NCI-H2227 (cell line): ENCODE measurements at regions not wholly inside any gene's neighbourhood (a gene's known extent, or its start where the extent isn't known, plus 50 kb on each side); places are given as distances from the start of the nearest gene placed in this dataset.

Experiments
- DNase-seq: peaks from one replicate; lab custom pipeline; 2025; ENCODE audit not compliant: unreplicated experiment; lab: John Stamatoyannopoulos, UW

DNA sequence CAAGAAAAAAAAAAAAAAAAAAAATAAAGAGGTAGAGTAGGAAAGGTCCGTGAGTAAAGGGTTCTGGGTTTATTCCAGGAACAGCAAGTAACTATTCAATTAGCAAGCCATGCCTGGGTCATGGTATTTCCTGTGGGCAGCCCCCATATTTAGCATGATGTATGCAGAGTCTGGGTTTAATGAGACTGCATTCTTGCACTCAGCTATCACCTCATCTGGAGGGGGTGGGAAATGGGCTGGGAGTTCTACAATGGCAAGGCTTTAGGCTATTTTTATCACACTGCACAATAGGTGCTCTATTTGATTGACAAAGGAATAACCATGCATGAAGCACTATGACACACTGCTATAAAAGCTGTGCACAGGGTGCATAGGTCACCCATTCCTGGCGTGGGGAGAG, 104.0 kb upstream of the CCL2 start:
- DNase-seq = no peak

DNA sequence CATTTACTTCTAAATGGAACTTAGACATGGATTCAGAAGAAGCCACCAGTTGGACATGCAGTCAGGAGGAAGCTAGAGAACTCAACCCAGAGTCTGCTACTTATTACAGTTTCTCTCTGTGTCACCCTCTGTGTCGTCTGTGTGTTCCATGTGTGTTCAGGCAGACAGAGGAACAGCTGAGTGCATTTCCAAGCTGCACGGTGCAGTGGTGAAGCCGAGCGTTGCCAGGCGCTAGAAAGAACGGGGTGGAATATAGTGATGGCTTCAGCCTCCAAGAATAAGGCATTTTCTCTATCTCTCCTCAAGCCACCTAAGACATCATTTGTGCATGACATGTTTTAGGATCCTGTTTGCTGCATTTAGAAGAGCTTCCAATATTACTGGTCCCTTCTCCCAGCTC, 101.1 kb upstream of the CCL2 start:
- no peak for DNase-seq

DNA sequence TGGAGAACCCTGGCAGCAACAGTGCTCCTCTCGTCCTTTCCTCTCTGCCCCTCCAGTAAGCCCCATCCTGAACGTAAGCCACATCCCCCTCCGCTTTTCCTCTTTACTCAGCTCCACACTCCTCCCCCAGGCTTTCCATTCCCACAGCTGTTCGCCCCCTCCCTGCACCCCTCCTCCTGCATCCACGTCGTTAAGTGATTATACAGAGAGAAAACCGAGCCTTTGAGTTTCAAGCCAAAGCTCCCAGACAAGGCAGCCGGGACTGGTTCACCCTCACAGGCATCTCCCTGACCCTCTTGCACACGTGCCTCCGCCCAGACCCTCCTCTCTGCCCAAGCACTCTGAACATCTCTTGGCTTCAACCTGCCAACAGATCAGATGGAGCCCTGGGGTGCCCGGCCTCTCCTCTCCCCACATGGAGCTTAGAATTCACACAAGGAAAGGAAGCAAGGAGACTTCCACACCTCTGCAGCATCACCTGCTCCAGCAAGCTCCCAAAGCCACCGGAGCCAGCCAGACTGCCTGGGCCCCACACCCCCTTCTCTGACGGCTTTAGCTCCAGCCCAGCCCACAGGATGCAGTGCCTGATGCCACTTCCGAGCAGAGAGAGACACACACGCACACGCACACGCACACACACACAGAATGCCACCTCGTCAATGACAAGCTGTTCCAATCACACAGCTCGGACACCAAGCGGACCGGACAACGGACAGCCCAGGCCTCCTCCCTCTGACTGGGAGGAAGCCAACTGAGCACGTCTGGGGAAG, 99.9 kb upstream of the CCL2 start:
- DNase-seq = peak; percentile 23

DNA sequence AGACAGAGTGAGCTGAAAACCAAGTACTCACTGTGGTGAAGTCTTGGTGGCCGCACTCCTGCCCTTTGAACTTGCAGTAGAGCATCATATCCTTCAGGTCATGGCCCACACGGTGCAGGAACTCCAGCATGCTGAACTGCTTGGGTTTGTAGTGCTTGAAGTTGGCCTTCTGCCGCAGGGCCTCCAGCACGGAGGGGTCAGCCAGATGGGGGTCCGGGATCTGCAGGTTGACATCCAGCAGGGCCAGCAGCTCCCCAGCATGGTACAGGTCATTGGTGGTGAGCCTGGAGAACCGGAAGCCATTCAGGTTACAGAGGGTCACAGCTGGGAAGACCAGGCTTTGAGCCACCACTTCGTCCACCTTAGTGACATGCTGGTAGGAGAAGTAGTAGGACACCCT, 99.1 kb upstream of the CCL2 start:
- no peak for DNase-seq

DNA sequence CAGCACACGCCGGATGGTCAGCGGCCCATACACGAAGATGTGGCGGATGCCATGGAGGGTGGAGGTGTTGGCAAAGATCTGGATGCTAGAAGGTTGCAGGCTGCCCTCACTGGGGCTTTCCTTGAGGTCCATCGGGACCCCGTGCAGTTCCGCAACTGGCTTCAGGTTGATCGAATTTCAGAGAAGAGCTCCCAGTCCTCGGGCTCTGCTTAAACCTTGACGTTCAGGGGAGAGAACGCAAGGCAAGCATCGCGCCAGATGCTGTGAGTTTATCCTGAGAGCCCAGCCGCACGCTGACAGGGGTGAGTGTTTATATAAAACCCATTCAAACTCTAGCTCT, 98.7 kb upstream of the CCL2 start:
- no peak for DNase-seq

DNA sequence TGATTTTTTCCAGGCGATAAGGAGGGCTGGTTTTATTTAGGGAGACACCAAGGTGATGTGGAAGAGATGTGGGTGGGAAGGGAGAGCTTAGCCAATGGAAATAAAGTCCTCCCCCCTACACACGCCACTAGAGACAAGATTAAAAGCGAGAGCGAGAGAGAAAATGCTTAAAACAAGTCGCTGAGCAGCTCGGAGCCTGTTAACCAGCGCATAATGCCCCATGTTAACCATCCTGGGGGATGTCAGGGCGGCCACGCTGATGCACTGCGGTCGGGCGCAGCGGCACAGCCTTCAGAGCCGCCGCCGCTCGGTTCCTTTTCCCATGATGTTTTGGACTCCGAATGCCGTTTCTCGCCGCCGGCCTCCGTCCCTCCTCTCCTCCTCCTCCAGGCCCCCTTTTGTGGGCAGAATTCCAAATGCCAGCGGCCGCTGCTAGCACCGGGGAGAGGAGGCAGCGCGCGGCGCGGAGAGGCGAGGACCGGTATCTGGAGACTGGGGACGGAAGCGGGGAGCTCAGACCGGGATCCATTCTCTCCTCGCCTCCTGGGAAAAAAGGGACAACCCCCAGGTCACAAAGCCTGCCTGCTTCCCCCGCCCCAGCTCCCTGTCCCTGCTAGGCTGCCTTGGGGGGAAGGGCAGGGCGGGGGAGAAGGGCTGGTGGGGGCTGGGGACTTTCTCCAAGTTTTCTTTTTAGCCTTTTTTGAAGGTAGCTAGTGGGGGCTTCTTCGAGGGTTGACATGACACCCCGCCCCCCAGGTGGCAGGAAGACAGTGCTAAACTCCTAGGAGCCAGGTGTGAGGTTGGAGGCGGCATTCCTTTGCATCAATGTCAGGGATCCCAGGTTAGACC, 98.1 kb upstream of the CCL2 start:
- DNase-seq = peak; percentile 34

DNA sequence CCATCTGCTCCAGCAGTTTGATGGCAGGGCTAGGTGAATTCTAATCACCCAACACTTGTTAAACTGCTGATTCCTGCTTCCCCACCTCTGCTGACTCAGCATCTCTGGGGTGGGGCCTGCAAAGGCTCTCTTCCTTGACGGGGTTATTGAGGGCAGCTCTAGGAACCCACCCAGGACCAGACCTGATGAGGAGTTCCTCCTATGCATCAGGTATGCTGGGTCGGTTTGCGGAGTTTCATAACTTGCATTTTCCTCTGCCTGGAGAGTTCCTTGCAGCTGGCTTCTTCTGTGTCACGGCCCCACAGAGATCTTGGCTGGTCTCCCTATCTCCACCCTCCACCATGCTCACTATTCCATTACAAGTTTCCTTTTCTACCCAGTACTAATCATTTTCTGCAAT, 93.4 kb upstream of the CCL2 start:
- no peak for DNase-seq

DNA sequence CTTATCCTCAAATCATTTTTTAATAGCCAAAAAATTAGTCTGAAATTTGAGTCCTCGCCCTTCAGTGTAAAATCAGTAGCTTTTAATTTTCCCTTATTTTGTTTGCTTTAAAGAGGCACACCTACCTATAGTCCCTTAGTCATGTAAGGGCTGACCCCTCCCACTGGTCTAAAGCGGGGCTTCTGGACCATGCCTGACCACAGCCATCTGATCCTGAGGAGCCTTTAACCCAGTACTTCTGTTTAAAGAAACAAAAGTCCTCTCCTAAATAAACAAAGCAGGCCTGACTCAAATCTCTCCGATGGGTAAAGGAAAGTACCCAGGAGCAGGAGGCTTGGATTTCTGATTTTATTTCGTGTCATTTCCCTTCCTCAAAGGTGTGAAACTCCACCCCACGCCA, 92.0 kb upstream of the CCL2 start:
- no peak for DNase-seq

DNA sequence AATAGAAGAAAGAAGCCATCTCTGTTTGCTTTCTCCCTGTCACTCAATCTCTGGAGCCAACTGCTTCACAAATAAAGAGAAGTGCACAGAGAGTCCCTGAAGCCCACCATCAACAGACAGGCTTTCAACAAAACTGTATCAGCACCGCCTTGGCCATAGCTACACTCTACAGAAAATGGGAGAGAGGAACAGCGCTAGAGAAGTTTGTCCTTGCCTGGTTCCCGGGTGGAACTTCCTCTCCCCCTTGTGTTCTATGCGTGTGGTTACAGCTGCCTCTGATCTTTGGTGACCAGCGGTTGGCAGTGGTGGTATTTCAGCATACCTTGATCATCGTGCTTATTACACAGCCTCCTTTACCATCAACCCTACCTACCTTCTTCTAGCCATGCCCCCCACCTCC, 91.4 kb upstream of the CCL2 start:
- DNase-seq = peak; percentile 25

DNA sequence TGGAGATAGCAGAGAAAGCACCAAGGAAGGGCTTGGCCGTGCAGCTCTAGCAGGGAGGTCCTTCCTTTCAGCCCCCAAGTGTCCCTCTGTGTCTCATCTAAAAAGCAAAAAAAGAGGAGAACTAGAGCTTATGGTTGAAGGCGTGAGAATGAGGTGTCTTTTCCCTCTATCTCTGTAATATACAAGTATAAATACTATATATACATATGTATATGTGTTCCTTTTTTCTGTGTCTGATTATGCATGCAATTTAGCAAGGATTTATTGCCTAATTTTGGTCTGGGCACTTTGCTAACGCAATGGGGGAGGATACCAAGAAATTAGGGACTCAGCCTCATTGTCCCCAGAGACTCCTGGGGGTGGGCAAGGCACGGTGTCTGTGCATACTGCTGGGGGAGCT, 90.2 kb upstream of the CCL2 start:
- no peak for DNase-seq

DNA sequence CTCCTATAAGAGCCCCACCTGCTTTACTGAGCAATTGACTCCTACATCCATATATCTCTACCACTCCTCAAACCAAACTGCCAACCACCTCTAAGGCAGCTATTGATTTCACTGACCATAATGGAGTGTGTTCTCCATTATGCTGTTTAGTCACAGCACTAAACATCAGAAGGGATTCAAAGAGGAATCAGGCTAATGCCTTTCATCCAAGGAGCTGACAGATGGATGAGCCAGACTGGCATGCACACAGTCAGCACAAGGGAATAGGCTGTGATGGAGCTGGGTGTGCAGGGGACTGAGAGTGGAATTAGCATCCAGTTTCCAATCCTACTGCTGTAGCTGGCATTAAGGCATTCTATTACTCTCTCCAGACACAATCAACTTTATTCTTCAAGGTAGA, 88.7 kb upstream of the CCL2 start:
- no peak for DNase-seq

DNA sequence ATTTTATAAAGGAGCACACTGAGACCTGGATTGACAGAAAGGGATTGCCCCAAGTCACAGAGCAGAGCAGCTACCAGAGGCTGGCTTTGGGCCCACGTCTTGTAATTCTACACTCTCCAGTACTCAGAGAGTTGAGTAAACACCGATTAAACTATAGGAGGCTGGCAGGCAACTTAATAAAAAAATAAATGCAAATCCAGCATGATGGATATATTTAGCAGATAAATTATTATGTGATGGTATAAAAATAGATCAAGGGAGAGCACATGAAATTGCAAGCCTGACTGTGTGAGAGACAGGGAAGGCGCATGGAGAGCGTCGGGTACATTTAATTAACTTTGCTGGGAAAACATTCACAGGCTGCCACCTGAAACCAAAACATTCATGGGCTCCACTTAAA, 87.7 kb upstream of the CCL2 start:
- DNase-seq = no peak

DNA sequence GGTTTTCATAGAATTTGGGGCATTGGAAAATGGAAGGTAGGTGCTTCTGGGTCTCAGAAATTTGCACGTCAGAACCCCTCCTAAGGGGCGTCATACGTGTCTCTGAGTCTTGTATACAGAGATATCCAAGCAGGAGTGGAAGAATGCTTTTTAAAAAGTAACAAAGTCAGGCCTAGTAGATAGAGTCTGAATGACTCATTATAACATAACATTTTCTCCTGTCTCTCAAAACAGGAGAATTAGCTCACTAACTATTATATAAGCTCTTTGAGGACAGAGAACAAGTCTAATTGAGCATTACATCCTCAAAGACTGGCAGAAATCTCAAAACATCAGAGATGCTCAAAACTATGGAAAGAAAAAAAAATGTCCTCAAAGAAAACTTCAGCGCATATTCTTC, 86.1 kb upstream of the CCL2 start:
- DNase-seq = no peak

DNA sequence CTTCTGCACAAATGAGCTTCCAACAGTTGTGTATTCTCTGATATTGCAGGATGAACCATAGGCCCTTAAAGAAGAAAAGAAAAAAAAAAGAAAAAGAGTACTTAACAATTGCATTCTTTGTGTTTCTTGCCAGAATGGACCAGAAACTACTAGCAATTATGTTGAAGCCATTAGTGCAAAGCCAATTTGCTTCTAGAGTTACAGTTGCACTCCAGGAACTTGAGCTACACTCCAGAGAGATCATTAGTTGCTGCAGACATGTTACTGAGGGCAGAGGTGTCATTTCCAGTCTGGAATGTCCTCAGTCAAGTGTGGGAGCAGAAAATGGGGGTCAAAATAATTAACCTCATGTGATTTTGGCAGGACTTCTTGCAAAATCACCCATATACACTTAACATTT, 85.6 kb upstream of the CCL2 start:
- DNase-seq = no peak

DNA sequence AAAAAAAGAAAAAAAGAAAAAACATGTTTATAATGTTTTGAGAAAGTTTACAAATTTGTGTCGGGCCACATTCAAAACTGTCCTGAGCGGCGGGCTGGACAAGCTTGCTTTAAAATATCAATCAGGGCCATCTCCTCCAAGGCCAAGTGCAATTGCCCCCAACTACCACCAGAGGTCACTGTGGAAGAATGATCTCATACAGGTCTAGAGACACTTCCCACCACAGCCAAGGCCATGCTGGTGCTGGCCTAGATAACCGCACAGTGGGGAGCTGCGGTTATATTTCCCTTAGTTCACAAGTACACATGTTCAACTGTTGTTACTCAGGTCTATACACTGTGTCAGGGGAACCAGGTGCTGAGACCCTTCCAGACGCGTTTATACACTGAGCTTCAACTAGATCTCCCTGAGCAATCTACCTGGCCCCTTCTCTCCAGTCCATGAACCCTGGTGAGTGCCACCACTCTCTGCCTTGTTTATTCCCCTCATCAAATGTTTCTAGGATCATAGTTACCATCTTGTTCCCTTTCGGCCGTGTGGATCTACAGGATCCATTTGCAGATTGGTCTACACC, 83.8 kb upstream of the CCL2 start:
- DNase-seq = peak; percentile 73

DNA sequence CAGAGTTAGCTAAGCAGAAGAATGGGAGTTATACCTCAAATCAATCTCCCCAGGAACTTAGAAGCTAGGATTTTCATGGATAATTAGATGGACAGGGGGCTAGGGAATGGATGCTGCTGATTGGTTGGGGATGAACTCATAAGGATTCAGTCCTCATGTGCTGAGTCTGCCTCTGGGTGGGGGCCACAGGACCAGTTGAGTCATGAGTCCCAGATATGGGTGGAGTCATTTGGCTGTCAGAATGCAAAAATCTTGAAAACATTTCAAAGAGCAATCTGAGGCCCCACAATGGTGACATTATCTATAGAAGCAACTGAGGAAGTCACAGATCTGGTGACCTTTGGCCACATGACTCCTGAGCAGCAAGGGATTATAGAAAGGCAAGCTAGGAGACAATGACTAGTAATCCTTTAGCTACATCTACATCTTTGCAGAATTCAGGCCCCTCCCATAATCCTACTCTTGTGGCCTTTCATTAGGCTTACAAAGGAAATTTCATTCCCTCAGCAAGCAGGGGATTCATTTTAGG, 82.6 kb upstream of the CCL2 start:
- no peak for DNase-seq

DNA sequence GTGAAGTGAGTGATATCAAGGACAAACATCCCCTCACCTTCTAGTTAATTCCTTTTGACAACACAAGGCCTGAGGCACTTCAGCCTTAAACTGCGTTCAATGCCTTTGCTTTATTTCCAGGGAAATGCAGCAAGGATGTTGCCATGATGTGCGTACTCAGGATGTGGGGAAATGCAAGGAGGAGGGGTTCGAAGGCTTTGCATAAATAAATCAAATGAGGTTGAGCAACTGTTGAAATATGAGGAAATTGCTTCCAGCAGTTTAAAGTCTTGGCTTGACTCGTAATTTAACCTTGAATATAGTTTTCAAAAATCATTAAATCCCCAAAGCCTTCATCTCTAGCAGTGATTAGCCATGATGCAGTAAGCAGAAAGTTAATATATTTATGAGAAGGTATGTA, 81.8 kb upstream of the CCL2 start:
- no peak for DNase-seq

DNA sequence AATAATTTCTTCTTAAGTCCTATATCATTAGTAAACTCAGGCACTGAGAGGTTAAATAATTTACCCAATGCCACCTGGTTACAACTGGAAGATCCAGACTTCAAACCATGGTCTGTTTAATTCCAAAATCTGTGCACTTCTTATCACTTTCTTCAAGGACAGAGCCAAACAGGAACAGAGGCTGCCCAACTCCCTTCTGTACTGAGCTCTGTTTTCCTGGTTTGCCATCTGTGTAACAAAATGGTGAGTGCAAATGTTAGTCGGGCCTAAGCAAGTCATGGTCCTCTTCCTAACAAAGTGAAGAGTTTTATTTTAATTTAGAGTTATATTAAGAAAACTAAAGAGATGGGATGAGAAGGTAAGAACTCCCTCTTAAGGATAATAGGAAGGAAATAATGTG, 80.6 kb upstream of the CCL2 start:
- DNase-seq = no peak

DNA sequence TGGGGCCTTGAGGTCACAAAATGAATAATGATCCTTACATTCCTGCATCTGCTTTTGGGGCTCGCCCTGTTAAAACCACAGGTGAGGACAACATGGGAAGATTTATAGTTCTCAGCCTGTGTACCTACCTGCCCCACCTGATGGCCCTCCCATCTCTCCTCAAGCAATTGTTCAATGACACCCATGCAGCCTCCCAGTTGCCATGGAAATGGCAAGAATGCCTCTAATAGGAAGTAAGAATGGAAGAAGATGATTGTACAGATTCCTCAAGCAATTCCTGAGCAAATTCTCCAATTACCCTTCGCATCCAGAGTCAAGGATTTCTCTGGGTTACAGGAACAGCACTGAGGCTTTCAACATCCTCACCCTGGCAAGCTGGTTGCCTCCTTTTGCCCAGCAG, 78.6 kb upstream of the CCL2 start:
- no peak for DNase-seq

DNA sequence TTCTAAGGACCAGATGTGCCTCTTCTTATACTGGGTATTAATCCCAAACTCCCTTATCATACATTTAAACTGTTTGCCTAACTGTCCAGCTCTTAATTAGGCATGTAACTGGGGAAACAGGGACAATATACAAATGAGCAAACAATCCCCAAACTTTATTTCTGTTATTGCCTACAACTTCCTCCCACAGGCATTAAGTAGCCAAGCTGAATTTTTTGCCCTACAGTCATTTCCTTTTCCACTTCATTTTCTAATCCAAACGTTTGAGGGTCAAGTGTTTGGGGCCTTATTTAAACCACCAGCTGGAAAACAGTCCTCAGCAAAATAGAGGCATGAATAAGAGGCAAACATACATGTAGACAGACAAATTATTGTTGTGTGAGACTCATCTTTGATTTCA, 77.4 kb upstream of the CCL2 start:
- DNase-seq = no peak

DNA sequence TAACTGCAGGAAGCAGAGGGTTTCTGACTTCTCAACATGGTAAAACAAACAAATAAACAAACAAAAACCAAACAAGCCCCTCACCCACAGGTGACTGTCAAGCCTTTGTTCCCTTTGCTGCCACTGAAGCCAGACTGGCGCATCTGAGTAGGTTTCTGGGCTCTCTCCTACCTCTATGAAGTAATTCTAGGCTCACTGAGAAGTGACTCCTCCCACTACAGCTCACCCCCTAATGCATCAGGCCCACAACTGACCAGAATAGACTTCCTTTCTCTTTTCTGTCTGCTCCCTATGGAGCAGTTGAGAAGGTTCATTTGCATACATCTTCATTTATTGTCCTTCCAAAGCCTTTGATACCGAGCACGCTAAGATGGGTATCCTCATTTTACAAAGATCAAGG, 77.0 kb upstream of the CCL2 start:
- DNase-seq = no peak
